NCI-H1930 (cell line): ENCODE measurements at regions not wholly inside any gene's neighbourhood (a gene's known extent, or its start where the extent isn't known, plus 50 kb on each side); places are given as distances from the start of the nearest gene placed in this dataset.
"Not testable (repeated sequence)": the region's sequence is repeated elsewhere in the genome, so short reads cannot be mapped to it uniquely, and the experiment has no call there.

Source experiments
- DNase-seq, 2 experiments: peaks; one replicate each; lab custom pipeline; 2025; lab: John Stamatoyannopoulos, UW

- not testable (repeated sequence) for DNase-seq
These were observed 115.8 kb upstream of the KCNJ3 start for GRCh38 chr2:154582694-154583093.

- not testable (repeated sequence) for DNase-seq
These were observed 115.2 kb upstream of the KCNJ3 start for GRCh38 chr2:154583274-154583673.

GRCh38 chr2:154587739-154588138 lies 110.8 kb upstream of the KCNJ3 start:
- DNase-seq: no peak

DNA sequence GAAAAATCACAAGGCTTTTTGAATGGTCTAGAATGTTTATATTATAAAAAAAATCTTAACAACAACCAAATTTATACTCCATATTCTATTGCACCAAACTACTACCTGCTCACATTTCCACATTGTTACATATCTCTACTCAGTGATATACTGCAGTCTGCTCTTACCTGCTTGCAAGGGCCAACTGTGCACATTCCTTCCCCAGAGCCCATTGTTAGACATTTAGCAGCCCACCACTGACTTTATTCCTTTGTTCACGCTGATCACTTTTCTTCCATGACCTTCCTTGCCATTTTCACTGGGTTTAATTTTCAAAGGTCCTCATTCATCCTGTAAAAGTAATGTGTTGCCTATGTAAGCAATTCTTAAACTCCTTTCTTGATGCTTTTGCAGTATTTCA lies 109.7 kb upstream of the KCNJ3 start:
- DNase-seq: no peak

DNA sequence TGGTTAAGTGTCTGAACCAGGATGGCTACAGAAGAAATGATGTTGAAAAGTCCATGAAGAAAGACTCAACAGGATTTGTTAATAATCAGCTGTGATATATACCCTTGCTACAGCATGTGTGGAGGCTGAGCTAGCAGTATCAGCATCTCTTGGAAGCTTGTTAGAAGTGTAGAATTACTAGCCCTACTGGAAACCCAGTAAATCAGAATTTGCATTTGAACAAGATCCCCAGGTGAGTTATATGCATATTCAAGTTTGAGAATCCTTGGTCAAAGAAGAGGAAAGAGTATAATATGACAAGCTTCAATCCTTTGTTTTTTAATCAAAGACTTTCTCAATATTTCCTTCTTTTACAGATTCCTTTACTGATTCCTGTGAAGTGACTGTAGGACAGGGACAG lies 109.0 kb upstream of the KCNJ3 start:
- DNase-seq: no peak

DNA sequence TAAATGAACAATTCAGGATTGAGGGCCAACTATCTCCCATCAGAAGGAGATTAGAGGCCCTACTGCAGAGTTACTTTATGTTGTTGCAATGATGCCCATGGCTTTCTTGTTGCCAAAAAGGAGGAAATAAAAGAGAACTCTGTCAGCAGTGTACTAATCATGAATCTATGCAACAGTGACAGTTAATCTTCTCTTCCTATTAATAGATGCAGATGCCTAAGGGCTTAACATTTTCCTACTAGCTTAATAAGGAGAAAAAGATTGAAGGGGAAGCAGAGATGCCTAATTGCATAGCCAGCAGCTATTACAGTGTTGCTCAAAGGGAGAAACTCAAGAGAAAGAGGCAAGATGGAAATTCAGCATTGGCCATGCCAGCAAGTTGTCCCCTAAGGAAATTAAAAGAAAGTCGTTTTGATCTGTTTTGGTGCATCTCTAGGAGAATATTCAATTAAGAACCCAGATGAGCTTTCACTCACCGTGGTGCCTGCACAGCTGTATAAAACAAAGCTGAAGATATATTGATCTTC lies 107.1 kb upstream of the KCNJ3 start:
- DNase-seq: no peak

GRCh38 chr2:154599189-154599588 lies 99.3 kb upstream of the KCNJ3 start:
- no peak for DNase-seq

DNA sequence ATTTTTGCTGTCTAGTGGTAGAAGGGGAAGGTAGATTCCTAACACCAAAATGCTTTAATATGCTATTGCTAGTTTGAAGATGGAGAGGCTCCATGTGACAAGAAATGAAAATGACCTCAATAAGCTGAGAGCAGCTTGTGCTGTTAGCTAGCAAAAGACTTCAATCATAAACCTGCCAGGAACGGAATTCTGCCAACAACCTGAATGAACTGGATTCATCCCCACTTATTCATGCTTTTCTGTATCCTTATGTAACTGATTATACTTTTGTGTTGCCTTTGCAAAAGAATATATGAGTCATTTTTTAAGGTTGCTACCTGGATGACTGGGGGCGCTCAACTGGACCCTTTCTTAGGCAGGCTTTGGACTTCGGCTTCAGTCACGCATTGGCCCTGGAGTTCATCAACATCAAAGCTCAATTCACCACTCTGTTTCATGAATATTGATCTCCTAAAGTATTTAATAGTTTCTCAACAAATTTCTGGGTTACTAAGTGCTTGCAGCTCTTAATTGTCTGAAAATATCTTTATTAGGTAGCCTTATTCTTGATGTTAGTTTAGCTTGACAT lies 97.5 kb upstream of the KCNJ3 start:
- no peak for DNase-seq

DNA sequence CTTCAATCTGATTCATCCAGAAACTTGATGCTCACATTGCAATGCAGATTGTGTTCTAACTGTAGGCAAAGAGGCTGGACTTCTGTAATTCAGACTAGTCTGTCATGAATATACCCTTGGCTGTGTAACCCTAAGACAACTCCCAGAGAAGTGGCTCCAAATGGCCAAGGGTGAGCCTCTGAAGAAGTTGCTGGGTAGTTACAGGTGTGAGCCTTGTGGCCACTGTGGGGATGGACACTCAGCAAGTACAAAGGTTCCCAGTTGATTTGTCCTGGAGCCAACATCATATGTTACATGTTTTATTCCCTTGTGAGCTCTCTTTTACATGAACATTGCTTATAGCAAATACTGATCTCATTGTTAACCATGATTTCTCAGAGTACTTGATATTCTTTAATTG lies 94.8 kb upstream of the KCNJ3 start:
- no peak for DNase-seq

GRCh38 chr2:154608438-154608837 lies 90.1 kb upstream of the KCNJ3 start:
- no peak for DNase-seq

- no peak for DNase-seq
These were observed 83.6 kb upstream of the KCNJ3 start for GRCh38 chr2:154614906-154615305.

GRCh38 chr2:154616659-154617058 lies 81.8 kb upstream of the KCNJ3 start:
- DNase-seq: no peak

- DNase-seq: no peak
These were observed 78.0 kb upstream of the KCNJ3 start for GRCh38 chr2:154620471-154620870.

- peak in 1 of 2 experiments; percentile 31 for DNase-seq
These were observed 74.7 kb upstream of the KCNJ3 start for GRCh38 chr2:154623819-154624218.

DNA sequence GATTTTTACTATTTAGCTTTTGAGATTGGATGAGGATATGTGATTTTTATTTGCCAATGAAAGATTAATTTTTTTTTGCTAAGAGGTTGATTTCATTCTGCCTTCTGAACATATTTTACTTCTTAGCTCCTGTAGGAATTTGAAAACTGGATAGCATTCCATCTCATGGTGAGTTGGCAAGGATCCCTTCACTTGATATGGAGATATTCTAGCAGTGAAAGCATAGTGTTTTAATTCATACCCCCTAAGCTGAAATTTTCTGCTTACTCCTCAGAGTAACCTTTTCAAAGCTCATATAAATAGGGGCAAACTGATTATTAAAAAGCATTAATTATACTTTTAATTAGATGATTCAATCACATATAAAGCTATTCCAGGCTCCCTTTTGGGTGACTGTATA lies 61.0 kb upstream of the KCNJ3 start:
- no peak for DNase-seq

DNA sequence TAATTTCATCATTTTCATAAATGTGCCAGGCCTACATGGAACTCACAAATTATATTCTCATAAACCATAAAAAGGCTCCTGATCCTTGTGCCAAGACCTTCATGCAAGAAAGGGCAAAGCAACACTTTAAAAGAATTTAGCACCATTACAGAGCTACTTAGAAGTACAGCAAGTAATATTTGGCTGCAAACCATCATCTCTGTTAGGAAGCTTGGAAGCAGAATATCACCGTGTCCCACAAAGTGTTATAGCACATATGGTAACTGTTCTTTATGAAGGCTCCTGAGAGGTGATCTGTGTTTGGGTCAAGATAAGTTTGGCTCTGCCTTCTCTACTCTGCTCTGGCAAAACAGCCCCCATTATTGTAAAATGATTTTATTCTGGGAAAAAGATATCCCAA lies 59.7 kb upstream of the KCNJ3 start:
- no peak for DNase-seq

- DNase-seq: no peak
These were observed 58.5 kb upstream of the KCNJ3 start for GRCh38 chr2:154640000-154640399.
